ENCODE measurements at regions not wholly inside any gene's neighbourhood (a gene's known extent, or its start where the extent isn't known, plus 50 kb on each side); places are given as distances from the start of the nearest gene placed in this dataset.
A peak's percentile ranks its signal among the peaks of the same experiment; 100 is the strongest.

DNA sequence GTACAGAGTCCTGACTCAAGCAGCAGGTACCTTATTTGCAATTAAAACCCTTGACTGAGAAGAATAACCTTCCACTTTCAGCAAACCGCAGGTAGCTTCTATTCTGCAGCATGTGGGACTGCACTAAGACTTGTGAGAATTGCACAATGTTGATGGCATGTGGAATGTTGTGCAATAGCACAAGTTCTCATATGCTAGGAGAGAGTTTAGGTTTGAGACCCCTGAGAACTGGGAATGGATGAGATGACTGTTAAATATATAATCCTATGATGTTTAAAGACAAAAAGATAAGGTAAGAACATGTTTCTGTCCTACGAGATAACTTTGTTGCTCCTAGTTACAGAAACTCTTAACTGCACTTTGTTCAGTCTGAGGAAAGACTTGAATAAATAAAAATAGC lies 194.6 kb downstream of the OTOR start:
- no peak overlapping the region for H3K4me3 ChIP-seq (ENCODE audit: low read length)
- peak; percentile 51 for DNase-seq (ENCODE audit: low read depth)
- TF ChIP-seq, protein P1, sequence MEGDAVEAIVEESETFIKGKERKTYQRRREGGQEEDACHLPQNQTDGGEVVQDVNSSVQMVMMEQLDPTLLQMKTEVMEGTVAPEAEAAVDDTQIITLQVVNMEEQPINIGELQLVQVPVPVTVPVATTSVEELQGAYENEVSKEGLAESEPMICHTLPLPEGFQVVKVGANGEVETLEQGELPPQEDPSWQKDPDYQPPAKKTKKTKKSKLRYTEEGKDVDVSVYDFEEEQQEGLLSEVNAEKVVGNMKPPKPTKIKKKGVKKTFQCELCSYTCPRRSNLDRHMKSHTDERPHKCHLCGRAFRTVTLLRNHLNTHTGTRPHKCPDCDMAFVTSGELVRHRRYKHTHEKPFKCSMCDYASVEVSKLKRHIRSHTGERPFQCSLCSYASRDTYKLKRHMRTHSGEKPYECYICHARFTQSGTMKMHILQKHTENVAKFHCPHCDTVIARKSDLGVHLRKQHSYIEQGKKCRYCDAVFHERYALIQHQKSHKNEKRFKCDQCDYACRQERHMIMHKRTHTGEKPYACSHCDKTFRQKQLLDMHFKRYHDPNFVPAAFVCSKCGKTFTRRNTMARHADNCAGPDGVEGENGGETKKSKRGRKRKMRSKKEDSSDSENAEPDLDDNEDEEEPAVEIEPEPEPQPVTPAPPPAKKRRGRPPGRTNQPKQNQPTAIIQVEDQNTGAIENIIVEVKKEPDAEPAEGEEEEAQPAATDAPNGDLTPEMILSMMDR (conservative IDR thresholded peaks at IDR 0.05; ENCODE audit: low read length), result no peak

- H3K4me3 ChIP-seq (ENCODE audit: low read length), result no peak overlapping the region
- no peak for DNase-seq (ENCODE audit: low read depth)
- TF ChIP-seq, protein P1 (conservative IDR thresholded peaks at IDR 0.05; ENCODE audit: low read length), result no peak
These were observed 196.6 kb downstream of the OTOR start for GRCh38 chr20:16944745-16945144.

GRCh38 chr20:16945619-16946018 lies 197.5 kb downstream of the OTOR start:
- no peak for DNase-seq (ENCODE audit: low read depth)
- no peak overlapping the region for H3K4me3 ChIP-seq (ENCODE audit: low read length)
- TF ChIP-seq, protein P1 (conservative IDR thresholded peaks at IDR 0.05; ENCODE audit: low read length), result no peak

DNA sequence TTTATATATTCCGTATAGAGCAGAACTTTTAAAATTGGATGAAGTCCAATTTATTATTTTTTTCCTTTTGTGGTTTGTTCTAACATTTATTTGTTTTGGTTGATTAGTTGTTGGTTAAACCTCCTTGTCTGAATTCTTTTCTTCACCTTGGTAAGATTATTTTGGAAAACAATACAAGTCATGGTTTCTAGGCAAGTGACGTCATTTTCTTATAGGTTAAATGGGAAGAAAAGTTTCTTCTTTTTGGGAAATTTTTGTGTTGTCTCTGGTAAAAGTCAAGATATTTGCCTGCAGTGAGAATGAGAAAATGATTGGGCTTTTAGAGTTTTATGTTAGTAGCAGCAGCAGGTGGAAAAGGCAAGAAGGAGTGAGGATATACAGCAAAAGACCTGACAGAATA lies 197.9 kb downstream of the OTOR start:
- H3K4me3 ChIP-seq (ENCODE audit: low read length), result no peak overlapping the region
- no peak for DNase-seq (ENCODE audit: low read depth)

DNA sequence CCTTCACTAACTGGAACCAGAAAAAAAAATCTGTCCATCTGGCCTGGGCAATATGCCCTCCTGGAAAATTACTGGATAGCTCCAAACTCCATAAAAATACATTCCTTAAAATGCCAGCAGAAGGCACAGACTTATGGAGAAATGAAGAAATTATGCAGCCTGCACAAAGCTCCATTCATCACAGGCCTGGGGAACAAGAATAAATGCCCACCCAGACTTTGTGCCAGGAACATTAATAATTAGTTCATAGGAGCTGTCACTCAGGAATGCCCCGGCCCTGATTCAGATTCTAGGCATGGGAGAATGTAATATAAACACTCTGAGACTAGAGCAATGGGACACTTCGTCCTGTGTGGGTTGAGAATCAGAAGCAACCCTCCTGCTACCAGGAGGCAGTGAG lies 199.3 kb downstream of the OTOR start:
- DNase-seq (ENCODE audit: low read depth), result peak; percentile 40
- no peak overlapping the region for H3K4me3 ChIP-seq (ENCODE audit: low read length)
- TF ChIP-seq, protein P1 (conservative IDR thresholded peaks at IDR 0.05; ENCODE audit: low read length), result no peak

More for the DNA sequence above, 197.9 kb downstream of the OTOR start:
- TF ChIP-seq, protein P1 (conservative IDR thresholded peaks at IDR 0.05; ENCODE audit: low read length), result no peak

DNA sequence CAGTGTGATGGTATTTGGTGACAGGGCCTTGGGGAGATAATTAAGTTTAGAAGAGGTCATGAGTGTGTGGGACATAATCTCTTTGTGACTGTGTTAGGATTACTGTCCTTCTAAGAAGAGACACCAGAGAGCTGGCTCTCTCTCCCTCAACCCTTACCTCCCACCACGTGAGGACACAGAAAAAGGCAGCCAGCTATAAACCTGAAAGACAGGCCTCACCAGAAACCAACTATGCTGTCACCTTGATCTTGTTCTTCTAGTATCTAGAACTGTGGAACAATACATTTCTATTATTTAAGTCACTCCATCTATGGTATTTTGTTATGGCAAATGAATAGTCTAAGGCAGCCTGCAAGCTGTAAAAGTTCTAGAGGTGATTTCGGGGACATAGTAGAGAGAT lies 203.7 kb downstream of the OTOR start:
- H3K4me3 ChIP-seq (ENCODE audit: low read length), result no peak overlapping the region
- TF ChIP-seq, protein P1 (conservative IDR thresholded peaks at IDR 0.05; ENCODE audit: low read length), result no peak
- DNase-seq (ENCODE audit: low read depth), result no peak

DNA sequence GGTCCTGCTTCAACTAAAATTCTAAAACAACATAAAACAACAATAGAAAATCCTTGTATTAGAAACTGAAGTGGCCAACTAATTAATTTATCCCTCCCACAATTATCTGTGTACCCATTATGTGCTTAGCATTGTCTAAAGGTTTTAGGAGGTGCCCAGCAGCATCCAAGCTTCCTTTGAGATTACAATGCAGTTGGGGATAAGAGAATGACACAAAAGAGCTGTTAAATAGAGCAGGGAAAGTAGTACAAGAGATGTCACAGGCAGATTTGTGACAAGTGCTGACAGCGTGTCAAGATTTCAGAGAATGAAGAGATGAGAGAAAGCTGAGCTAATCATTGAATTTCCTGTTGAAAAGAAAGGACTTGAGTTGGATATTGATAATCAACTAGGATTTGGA lies 204.8 kb downstream of the OTOR start:
- TF ChIP-seq, protein P1 (conservative IDR thresholded peaks at IDR 0.05; ENCODE audit: low read length), result no peak
- no peak for DNase-seq (ENCODE audit: low read depth)
- no peak overlapping the region for H3K4me3 ChIP-seq (ENCODE audit: low read length)
